ENCODE measurements at regions not wholly inside any gene's neighbourhood (a gene's known extent, or its start where the extent isn't known, plus 50 kb on each side); places are given as distances from the start of the nearest gene placed in this dataset.
"Not testable (repeated sequence)": the region's sequence is repeated elsewhere in the genome, so short reads cannot be mapped to it uniquely, and the experiment has no call there.

DNA sequence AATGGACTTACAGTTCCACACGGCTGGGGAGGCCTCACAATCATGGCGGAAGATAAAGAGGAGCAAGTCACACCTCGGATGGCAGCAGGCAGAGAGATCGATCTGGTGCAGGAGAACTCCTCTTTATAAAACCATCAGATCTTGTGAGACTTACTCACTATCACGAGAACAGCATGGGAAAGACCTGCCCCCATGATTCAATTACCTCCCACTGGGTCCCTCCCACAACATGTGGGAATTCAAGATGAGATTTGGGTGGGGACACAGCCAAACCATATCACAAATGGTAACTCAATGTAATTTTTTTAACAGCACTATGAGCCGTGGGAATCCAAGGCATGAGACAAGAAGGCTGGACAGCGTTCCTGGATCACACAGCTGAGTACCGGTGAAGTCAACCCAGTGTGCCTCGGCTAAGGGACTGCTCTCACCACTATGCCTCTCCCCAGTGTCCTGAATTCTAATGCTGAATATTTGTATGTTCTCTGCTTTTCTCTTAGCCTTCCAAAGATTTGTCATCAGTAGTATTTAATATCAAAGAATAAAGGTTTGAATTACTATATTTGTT is 84.3 kb downstream of the IRS2 start:
- not testable (repeated sequence) for FAIRE-seq

DNA sequence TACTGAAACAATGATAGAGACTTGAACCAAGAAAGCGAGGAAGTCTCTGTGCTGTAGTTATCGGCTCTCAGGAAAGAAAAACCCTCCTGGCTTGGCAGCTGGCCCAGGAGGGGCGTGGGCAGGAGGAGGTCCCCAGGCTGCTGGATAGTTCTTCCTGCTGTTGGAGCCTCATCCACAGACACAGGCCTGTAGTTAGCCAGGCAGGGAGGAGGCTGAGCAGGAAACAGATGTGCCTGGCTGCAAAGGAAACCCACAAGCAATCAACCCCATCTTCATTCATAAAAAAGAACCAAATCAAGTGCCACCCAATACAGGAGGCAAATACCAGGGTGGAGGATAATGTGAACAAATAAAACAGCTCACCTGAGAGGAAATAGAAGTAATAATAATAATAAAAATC is 86.2 kb downstream of the IRS2 start:
- FAIRE-seq = no peak
- DNase-seq (ENCODE audit: insufficient read length, low spot score) = peak; percentile 33

More for the DNA sequence above, 84.3 kb downstream of the IRS2 start:
- not testable (repeated sequence) for DNase-seq (ENCODE audit: insufficient read length, low spot score)

DNA sequence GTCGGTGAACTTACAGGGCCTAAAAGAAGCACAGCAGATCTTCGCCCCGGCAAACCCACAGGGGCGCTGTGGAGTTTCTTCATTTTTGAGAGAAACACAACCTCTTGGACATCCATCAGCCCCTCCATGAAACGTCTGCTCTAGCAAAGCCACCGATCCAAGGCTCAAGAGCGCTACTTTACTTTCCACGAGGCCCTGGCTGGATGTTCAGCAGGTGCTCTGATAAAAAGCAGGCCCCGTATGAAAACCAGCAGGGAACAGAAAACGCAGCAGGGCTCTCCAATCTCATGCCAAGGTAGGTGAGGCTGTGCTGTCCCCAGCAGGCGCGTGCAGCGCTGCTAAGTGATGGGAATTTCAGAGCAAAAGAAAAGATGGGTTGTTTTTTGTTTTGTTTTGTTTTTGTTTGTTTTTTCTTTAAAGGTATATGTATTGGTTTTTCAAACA is 86.7 kb downstream of the IRS2 start:
- no peak for DNase-seq (ENCODE audit: insufficient read length, low spot score)
- no peak for FAIRE-seq

DNA sequence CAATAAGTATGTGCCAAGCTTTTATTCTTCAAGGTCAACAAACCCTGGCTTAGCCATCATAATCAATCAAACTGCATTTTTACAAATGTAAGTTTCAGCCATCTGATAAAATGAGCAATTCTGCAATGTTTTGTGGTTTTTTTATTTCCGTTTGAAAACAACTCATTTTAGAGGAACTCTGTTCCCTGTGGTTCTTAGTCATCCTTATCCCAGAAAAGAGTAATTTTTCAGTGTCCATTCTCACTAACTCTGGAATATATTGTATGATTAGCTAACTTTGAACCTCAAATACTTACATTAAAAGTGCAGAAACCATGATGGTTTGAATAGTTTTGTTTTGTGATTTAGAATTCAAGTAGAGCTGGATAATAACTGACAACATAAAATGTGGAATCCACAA is 87.6 kb downstream of the IRS2 start:
- DNase-seq (ENCODE audit: insufficient read length, low spot score) = peak; percentile 29
- no peak for FAIRE-seq

DNA sequence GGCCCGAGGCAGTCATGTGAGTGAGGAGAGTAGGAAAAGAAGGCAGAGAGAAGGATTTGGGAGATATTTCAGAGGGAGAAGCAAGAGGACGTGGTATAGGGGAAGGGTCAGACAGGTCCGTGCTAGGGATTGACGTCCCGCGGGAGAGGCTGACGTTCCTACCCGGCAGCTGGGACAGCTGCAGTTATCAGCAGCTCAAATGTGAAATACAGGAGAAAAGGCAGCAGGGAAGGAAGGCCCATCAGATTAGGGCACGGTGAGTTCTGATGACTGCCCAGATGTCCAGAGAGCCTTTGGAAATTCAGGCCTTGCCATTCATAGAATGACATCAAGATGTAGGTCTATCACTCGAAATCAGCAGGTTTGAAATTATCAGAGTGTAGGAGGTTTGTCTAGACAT is 88.4 kb downstream of the IRS2 start:
- FAIRE-seq = no peak

DNA sequence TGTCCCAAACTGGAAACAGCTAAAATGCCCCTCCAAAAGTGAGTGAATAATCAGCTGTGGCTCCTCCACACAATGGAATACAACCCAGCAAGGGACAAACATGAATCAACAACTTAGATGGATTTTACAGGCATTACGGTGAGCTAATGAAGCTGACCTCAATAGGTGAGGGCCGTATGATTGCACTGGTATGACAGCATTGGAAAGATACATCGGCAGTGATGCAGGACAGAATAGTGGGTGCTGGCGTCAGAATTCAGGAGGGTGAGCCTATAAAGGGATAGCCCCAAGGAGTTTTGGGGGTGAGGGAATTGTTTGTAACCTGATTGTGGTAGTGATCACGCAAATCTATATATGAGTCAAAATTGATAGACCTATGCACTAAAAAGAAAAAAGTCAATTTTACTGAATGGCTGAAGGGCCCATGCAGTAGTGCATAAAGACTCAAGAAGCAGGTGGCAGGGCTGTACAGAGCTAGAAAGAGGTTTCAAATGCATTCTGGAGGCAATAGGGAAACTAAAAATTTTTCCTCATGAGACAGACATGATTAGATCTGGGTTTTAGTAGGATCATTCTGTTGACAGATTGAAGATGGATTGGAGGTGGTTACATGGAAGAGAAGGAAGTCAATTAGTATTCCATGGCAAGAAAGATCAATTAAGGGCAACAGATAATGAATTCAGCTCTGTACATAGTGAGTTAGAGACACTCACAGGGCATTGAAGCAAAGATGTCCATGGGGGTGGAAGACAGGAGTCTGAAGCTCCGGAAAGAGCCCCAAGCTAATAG is 90.8 kb downstream of the IRS2 start:
- no peak for FAIRE-seq
- no peak for DNase-seq (ENCODE audit: insufficient read length, low spot score)

More for the DNA sequence above, 88.4 kb downstream of the IRS2 start:
- DNase-seq (ENCODE audit: insufficient read length, low spot score) = no peak

DNA sequence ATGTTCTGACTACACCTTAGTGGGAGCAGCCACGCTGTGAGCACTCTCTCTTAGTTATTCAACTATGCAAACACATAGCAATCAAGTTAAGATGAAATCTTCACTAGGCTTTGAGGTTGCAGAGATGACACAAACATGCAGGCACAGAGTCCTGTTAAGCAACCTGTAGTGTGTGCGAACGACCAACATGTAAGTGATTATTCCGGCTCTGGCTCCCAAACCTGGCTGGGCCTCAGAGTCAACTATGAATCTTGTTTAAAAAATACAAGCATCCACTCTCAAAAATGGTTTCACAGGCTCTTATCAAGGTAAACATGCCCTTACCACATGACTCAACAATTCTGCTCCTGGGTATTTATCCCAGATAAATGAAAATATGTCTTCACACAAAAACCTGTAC is 91.4 kb downstream of the IRS2 start:
- FAIRE-seq = no peak

DNA sequence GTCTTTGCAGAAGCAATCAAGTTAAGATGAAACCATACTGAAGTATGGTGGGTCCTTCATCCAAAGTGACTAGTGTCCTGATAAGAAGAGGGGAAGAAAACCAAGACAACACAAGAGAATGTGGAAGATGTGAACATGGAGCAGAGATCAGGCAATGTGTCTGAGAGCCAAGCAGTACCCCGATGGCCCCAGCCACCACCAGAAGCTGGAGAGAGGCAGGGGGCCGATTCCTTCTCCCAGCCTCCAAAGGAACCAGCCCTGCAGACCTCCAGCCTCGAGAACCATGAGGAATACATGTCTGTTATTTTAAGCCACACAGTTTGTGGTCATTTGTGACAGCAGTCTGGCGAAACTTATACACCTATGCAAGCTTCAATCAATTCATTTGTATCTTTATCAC is 93.2 kb downstream of the IRS2 start:
- DNase-seq (ENCODE audit: insufficient read length, low spot score) = no peak
- FAIRE-seq = no peak

More for the DNA sequence above, 91.4 kb downstream of the IRS2 start:
- DNase-seq (ENCODE audit: insufficient read length, low spot score) = no peak

DNA sequence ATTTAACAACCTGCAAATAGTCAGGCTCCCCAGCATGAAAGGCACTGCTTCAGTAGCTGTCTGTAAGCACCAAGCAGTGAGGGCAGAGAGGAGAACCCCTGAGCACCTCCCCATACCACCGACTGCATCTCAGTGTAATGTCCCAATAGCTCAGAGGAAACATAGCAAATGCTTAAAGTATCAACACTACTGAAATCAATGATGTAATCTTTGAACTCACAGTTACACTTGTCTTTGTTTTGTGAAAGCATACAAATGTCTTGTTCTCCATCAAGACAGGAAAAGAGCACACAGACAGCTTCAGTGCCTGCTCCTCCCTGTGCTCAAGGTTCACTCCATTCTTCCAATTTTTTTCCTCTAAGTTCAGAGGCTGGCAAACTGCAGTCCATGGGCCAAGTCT is 94.7 kb downstream of the IRS2 start:
- FAIRE-seq (no peak), DNase-seq (ENCODE audit: insufficient read length, low spot score) (no peak)

DNA sequence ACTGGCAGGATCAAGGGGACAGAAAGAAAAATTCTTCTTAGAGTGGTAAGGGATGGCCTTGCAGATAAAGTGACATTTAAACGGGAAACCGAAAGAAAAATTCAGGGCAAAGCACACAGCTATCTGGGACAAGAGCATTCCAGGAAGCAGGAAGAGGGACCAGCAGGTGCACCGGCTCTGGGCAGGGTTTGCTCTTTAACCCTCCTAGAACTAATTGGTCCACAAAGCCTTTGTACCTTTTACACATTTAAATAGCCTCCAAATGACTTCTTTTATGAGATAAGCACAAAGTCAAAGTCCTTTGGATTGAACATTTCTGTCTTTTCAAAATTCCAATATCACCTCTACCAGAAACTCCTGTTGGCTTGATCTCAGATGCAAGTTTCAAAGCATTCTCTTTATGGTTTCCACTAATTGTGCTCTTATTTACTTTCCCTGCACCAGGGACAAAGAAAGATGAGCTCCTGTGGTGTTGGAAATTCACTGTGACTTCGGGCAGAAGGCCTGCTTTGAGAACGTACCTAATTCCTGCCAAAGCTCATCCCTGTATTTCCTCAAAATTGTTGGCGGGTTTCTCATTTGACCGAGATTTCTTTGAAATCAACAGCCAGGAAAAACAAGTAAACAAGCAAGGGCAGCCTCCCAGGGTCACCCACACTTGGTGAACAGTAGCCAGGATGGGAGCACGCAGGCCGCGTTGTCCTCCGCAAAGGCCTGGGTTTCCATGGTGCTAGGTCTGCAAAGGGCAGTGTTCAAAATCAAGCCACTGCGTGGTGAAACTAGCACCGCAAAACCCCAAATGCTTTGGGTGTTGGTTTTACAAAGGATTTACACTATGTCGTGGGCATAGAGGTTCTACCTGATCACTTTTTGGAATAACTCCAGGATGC is 98.6 kb downstream of the IRS2 start:
- DNase-seq (ENCODE audit: insufficient read length, low spot score) (no peak), FAIRE-seq (no peak)

DNA sequence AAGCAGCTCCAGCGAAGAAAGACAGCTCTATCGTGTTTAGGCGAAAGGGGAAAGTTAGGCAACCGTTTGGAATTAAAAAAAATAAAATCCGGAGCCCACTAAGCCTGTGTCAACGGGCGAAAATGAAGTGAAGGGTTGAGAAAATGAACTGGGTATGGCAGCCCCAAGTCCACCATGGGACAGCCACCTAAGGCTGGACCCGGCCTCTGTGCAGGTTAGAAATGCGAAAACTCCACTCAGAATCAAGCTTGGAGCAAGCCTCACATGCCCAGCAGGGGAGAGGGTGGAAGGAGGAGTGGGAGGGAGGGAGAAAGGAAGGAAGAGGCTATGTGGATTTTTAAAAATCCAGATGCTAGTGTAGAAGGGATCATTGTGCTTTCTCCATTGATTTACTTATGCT is 101.2 kb downstream of the IRS2 start:
- no peak for DNase-seq (ENCODE audit: insufficient read length, low spot score)
- FAIRE-seq = no peak

DNA sequence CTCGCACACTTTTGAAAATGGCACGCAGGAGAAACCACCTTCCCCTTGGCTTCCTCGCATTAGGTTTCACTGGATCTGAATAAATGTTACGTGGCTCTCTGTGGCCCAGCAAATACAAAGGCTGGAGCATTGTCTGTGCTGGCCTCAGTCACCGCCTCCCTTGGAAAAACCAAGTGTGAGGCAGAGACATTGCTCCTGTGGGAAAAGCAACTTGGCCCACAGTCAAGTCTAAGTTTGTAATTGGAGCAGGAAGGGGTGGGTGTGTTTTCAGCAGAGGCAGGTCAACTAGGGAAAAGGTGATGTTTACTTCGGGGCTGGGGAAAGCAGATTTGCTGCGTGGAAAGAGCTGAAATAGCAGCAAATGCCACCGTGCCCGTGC is 101.6 kb downstream of the IRS2 start:
- FAIRE-seq (no peak), DNase-seq (ENCODE audit: insufficient read length, low spot score) (no peak)

DNA sequence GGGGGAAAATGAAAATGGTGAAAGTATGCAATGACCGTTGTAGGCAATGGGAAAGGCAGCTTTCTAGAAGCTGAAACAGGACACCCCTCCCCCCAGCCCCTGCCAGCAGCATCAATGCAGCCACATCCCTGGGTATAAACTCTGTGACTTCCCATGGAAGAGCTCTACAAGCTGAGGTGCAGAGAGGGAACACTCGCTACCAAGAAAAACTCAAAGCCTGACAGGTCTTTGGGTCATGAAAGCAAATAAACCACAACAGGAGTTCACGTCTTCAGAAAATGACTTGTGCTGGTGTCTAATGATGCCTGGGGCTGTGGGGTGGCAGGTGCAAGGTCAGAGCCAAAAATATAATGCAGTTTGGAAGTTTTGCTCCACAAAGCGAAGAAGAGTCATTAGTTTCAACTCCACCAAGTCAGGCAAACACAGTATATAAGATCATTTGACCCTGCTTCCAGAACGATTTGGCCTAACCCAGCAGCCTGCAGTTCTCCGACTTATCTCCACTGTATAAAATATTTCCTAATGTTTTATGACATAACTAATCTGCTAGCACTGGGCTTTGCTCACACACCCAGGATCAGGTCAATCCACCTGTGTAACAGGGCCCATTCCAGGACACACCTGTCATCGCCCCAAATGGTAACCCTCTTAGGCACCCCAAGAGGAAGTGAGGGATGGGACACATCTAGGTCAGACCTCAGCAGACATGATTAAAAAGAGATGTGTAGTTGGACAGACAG is 102.1 kb downstream of the IRS2 start:
- DNase-seq (ENCODE audit: insufficient read length, low spot score) = no peak
- FAIRE-seq = no peak

DNA sequence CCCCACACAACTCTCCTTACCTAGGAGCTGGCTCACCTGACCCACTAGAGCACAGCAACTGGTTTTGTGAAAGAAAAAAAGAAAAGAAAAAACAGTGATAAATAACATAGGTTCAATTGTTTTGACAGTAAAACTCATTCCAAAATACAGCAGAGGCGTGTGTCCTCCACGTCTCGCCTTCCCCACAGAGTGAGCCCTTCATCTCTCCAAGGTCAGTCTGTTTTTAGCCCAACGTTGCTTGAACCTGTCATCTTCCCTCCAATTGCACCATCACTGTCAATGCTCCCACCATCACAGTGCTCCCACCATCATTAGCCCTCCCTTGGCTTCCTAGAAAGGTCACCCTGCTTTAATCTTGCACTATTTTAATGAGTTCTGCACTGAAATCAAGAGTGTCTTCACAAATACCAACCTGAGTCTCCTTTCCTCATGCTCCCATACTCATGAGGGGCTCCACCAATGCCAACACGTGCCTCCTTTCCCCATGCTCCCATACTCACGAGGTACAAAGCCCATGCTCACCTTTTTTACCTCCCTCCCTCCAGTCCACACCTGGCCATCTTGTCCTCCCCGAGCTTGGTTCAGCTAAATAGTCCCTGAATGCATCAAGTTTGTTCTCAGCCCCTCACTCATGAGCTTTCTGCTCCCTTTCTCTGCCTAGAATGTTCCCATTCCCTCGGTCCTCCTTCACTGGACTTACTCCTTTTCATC is 103.7 kb downstream of the IRS2 start:
- no peak for FAIRE-seq

DNA sequence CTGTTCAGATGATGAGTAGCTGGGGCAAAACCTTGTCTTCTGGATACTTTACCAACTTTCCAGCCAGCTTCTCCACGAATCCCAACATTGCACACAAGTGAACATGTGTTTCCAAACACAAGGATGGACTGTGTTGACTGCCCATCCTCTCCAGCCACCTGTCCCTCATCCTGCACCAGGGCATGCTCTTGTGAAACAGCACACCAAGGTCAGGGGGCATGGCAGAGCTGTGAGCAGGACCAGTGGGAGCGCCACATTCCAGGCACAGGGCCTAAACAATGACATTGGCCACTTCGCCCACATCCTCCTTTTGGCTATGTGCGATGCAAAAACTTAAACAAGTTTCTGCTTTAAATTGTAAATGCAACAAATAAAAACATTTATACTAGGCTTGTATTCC is 105.5 kb downstream of the IRS2 start:
- FAIRE-seq = no peak
- no peak for DNase-seq (ENCODE audit: insufficient read length, low spot score)

More for the DNA sequence above, 103.7 kb downstream of the IRS2 start:
- no peak for DNase-seq (ENCODE audit: insufficient read length, low spot score)

DNA sequence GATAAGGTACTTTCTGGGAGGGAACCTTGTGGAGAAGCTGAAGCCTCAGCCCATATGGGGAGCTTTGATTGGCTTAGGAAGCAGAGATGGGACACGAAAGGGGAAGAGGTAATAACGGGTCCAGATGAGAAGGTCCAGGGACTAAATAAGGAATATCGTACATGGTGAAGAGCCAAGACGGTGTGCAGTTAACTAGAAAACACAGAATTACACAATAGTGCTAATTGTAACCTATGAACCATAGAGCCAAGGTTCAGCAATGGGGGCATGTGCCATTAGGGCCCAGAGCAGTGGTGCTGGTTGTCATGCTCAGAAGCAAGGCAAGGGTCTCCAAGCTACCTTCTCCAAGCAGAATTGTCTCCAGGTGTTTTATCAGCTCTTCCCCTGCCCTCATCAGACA is 106.1 kb downstream of the IRS2 start:
- FAIRE-seq = no peak
- no peak for DNase-seq (ENCODE audit: insufficient read length, low spot score)

DNA sequence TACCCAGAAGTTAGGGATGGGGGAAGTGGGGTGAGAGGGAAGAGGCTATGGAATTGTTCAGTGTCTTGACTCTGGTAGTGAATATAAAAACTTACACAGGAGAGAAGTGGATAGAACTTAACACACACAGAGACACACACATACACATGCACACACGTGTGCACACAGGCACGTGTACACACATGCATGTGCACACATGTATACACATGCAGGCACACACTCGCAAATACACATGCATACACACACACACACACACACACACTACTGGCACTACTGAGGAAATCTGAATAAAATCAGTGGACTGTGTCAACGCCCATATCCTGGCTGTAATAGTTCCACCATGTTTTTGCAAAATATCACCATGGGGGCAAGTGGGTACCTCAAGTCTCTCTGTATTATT is 107.9 kb downstream of the IRS2 start:
- DNase-seq (ENCODE audit: insufficient read length, low spot score) = no peak
- peak; percentile 9 for FAIRE-seq

DNA sequence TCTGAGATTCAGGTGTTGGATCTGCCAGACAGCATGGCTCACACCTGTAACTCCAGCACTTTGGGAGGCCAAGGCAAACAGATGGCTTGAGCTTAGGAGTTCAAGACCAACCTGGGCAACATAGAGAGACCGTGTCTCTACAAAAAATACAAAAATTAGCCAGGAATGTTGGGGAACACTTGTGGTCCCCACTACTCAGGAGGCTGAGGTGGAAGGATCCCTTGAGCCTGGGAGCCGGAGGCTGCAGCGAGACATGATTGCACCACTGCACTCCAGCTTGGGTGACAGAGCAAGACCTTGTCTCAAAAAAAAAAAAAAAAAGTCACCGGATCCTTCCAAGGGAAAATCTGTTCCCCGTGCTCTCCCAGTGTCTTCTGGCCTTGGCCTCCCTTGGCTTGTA is 109.2 kb downstream of the IRS2 start:
- DNase-seq (ENCODE audit: insufficient read length, low spot score) = no peak
- no peak for FAIRE-seq

DNA sequence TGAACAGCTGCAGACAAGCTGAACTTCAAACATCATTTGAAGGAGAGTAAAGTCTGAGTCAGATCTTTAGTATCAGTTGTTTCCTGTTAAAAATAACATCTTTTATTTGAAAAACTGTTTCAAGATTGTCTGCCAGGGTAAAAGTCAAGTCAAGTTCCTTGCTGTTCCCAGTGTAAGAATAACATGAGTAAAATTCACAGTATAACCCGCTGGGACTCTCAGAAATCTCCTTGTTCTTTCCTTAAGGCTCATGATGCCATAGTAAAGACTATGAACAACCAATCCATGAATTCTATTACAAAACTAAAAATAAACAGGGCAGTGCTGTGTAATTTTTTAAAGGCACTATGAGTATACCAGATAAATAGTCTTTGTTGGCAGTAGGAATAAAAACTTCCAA is 112.9 kb downstream of the IRS2 start:
- no peak for DNase-seq (ENCODE audit: insufficient read length, low spot score)
- no peak for FAIRE-seq

DNA sequence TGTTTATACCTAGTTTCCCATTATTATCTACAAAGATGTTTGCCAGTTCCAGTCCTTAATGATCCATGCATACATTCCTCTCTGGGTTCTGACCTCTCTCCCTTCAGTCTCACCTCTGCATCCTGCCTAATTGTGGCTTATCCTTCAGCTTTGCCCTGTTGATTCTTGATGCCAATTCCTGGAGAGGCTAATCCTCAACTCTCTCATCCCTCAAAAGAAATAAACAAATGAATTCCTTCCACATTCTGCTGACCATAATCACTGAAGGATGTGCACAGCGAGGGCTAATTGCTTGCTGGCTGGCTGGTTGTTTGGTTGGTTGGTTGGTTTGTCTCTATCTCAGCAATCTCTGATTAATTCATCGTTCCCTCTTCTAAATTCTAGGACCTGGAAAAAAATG is 113.8 kb downstream of the IRS2 start:
- FAIRE-seq = no peak
- DNase-seq (ENCODE audit: insufficient read length, low spot score) = no peak
